PC-3 (cell line): ENCODE measurements at regions not wholly inside any gene's neighbourhood (a gene's known extent, or its start where the extent isn't known, plus 50 kb on each side); places are given as distances from the start of the nearest gene placed in this dataset.

Source experiments
- ATAC-seq: fragments of 200-7000 bp; cut with Tn5 transposase; 2 replicates; pipeline ENCODE4 v1.9.1; 2020; ENCODE audit warnings: mild to moderate bottlenecking, moderate library complexity
- BruUV-seq: library from RNA; stranded (reverse); fragments of 400-500 nt; replicated peaks from 2 replicates; lab custom pipeline; 2021; lab: Mats Ljungman, UMichigan
- CTCF ChIA-PET: fragments of 300-600 bp; sonication (Branson Sonifier 250); formaldehyde crosslinking; loops from one replicate; lab custom pipeline; 2022; ENCODE audit warnings: antibody characterized with exemption; lab: Charles Lee
- POLR2A ChIA-PET: fragments of 300-600 bp; sonication (Branson Sonifier 250); formaldehyde crosslinking; loops from one replicate; lab custom pipeline; 2022; ENCODE audit warnings: antibody characterized with exemption; ENCODE audit not compliant: unreplicated experiment; lab: Charles Lee
- DNase-seq: peaks from one replicate; pipeline ENCODE4 v3.0.0-alpha.2; 2015
- H2AFZ ChIP-seq: fragments of 300-600 bp; sonication (generic); 2 replicates; pipeline ENCODE4 v1.6.0; 2016; ENCODE audit warnings: antibody characterized with exemption, low read length
- H3F3A ChIP-seq: fragments of 300-600 bp; sonication (generic); one replicate; pipeline ENCODE4 v1.6.0; 2017; ENCODE audit warnings: antibody characterized with exemption, low read length, control low read depth, mild to moderate bottlenecking; ENCODE audit not compliant: unreplicated experiment
- H3K27ac ChIP-seq: fragments of 300-600 bp; sonication (generic); 2 replicates; pipeline ENCODE4 v1.5.1; 2016; ENCODE audit warnings: mild to moderate bottlenecking, low read length
- H3K27me3 ChIP-seq: fragments of 300-600 bp; sonication (generic); 2 replicates; pipeline ENCODE4 v1.6.1; 2016; ENCODE audit warnings: low read length, mixed read lengths
- H3K36me3 ChIP-seq: fragments of 300-600 bp; sonication (generic); 2 replicates; pipeline ENCODE4 v1.6.1; 2016; ENCODE audit warnings: low read depth, mixed run types, low read length, mixed read lengths
- H3K4me1 ChIP-seq: fragments of 300-600 bp; sonication (generic); 2 replicates; pipeline ENCODE4 v1.5.1; 2016; ENCODE audit warnings: low read length; ENCODE audit not compliant: insufficient read depth
- H3K4me2 ChIP-seq: fragments of 300-600 bp; sonication (generic); 2 replicates; pipeline ENCODE4 v1.6.0; 2016; ENCODE audit warnings: low read length
- H3K4me3 ChIP-seq: fragments of 300-600 bp; sonication (generic); 2 replicates; pipeline ENCODE4 v1.5.1; 2016; ENCODE audit warnings: mild to moderate bottlenecking, low read length, mixed read lengths
- H3K79me2 ChIP-seq: fragments of 300-600 bp; sonication (generic); 2 replicates; pipeline ENCODE4 v1.6.1; 2017; ENCODE audit warnings: low read length, mixed read lengths
- H3K9ac ChIP-seq: fragments of 300-600 bp; sonication (generic); 2 replicates; pipeline ENCODE4 v1.6.0; 2016; ENCODE audit warnings: mild to moderate bottlenecking, low read length
- H3K9me2 ChIP-seq: fragments of 300-600 bp; sonication (generic); replicated peaks from 2 replicates; pipeline ENCODE4 v1.6.1; 2016; ENCODE audit warnings: mixed run types, low read length, mixed read lengths
- H3K9me3 ChIP-seq: fragments of 300-600 bp; sonication (generic); 2 replicates; pipeline ENCODE4 v1.6.1; 2016; ENCODE audit warnings: low read length, mixed read lengths
- H4K20me1 ChIP-seq: fragments of 300-600 bp; sonication (generic); 2 replicates; pipeline ENCODE4 v1.6.1; 2016; ENCODE audit warnings: low read length, mixed read lengths
- CTCF ChIP-seq: fragments of 300-600 bp; sonication (generic); conservative IDR thresholded peaks from 2 replicates; pipeline ENCODE4 v1.5.1; 2017; ENCODE audit warnings: antibody characterized with exemption, low read depth, mild to moderate bottlenecking, low read length
- EZH2 ChIP-seq: fragments of 300-600 bp; sonication (generic); IDR thresholded peaks from one replicate; pipeline ENCODE4 v1.6.1; 2017; ENCODE audit warnings: antibody characterized with exemption, mild to moderate bottlenecking, low read length; ENCODE audit not compliant: unreplicated experiment
- EZH2phosphoT487 ChIP-seq: fragments of 300-600 bp; sonication (generic); IDR thresholded peaks from 2 replicates; pipeline ENCODE4 v1.6.1; 2018; ENCODE audit warnings: mild to moderate bottlenecking, antibody characterized with exemption, low read length, borderline replicate concordance
- intact Hi-C: fragments of 100-400 bp; cut with micrococcal nuclease; formaldehyde crosslinking; loops from 2 replicates; pipeline ENCODE4 v1.9.0; 2023

- POLR2A ChIA-PET, result no interaction called here
- H3K4me3 ChIP-seq, result no peak overlapping the region
- no peaks in the 10 kb centered on the region for H3K9me2 ChIP-seq
- no peaks in the 10 kb centered on the region for H3K79me2 ChIP-seq
- ATAC-seq (no peak), DNase-seq (peak; percentile 1)
- no peak overlapping the region for H3K9ac ChIP-seq
- H3K36me3 ChIP-seq, result no peaks in the 10 kb centered on the region
- no TSS peak for BruUV-seq
- H3K9me3 ChIP-seq, result no peaks in the 10 kb centered on the region
- H3F3A ChIP-seq, result no peaks in the 10 kb centered on the region
- no peaks in the 10 kb centered on the region for H3K4me1 ChIP-seq
- TF ChIP-seq EZH2phosphoT487 (no peak), EZH2 (no peak), CTCF (no peak)
- no peaks in the 10 kb centered on the region for H3K27me3 ChIP-seq
- CTCF ChIA-PET, result no interaction called here
- intact Hi-C loops, result no loop called here
- H2AFZ ChIP-seq, result no peak overlapping the region
- no peak overlapping the region for H3K4me2 ChIP-seq
- H4K20me1 ChIP-seq, result no peaks in the 10 kb centered on the region
- no peak overlapping the region for H3K27ac ChIP-seq
Measured at GRCh38 chr10:9668411-9668810, 1349.3 kb upstream of the CELF2 start.

- H3K9me2 ChIP-seq, result no peaks in the 10 kb centered on the region
- no peak overlapping the region for H3K9ac ChIP-seq
- H3K27ac ChIP-seq, result no peak overlapping the region
- no peaks in the 10 kb centered on the region for H4K20me1 ChIP-seq
- no peaks in the 10 kb centered on the region for H3K9me3 ChIP-seq
- no peaks in the 10 kb centered on the region for H3K36me3 ChIP-seq
- no peak overlapping the region for H2AFZ ChIP-seq
- H3F3A ChIP-seq, result no peaks in the 10 kb centered on the region
- POLR2A ChIA-PET, result no interaction called here
- no peak overlapping the region for H3K4me3 ChIP-seq
- BruUV-seq, result no TSS peak
- intact Hi-C loops, result no loop called here
- no peak overlapping the region for H3K4me2 ChIP-seq
- DNase-seq (no peak), ATAC-seq (no peak)
- H3K4me1 ChIP-seq, result no peaks in the 10 kb centered on the region
- TF ChIP-seq CTCF (no peak), EZH2 (no peak), EZH2phosphoT487 (no peak)
- CTCF ChIA-PET, result no interaction called here
- H3K27me3 ChIP-seq, result no peaks in the 10 kb centered on the region
- H3K79me2 ChIP-seq, result no peaks in the 10 kb centered on the region
Measured at GRCh38 chr10:9670911-9671310, 1346.8 kb upstream of the CELF2 start.

GRCh38 chr10:9681655-9682054 lies 1336.0 kb upstream of the CELF2 start:
- intact Hi-C loops, result no loop called here
- Histone ChIP-seq H3K4me1 (no peaks in the 10 kb centered on the region), H3K9me2 (no peaks in the 10 kb centered on the region), H4K20me1 (no peaks in the 10 kb centered on the region), H3K79me2 (no peaks in the 10 kb centered on the region), H3K9ac (no peak overlapping the region), H3K27me3 (no peaks in the 10 kb centered on the region), H3K4me2 (no peak overlapping the region), H3K36me3 (no peaks in the 10 kb centered on the region), H3F3A (no peaks in the 10 kb centered on the region), H3K4me3 (no peak overlapping the region), H3K9me3 (no peaks in the 10 kb centered on the region), H2AFZ (no peak overlapping the region), H3K27ac (no peak overlapping the region)
- no TSS peak for BruUV-seq
- no peak for TF ChIP-seq CTCF
- TF ChIP-seq EZH2, result no peak
- POLR2A ChIA-PET, result no interaction called here
- ATAC-seq, result no peak
- no peak for DNase-seq
- CTCF ChIA-PET, result no interaction called here
